SK-N-SH (cell line): ENCODE measurements at regions not wholly inside any gene's neighbourhood (a gene's known extent, or its start where the extent isn't known, plus 50 kb on each side); places are given as distances from the start of the nearest gene placed in this dataset.

ENCODE experiments used
- CTCF ChIA-PET: fragments of 300-600, 350-600 bp; formaldehyde crosslinking; extraction: SDS; loops from one replicate; lab custom pipeline; 2021; lab: Yijun Ruan, JAX
- POLR2A ChIA-PET: fragments of 350-600 bp; sonication (Branson Sonifier 250); formaldehyde crosslinking; extraction: SDS; loops from one replicate; lab custom pipeline; 2020; ENCODE audit warnings: antibody characterized with exemption, inconsistent platforms; lab: Yijun Ruan, JAX
- DNase-seq: peaks from one replicate; pipeline ENCODE4 v3.0.0; 2012
- H2AFZ ChIP-seq: fragments of 200-600 bp; sonication (generic); 2 replicates; pipeline ENCODE4 v1.8.1; 2016; ENCODE audit warnings: antibody characterized with exemption, mild to moderate bottlenecking, low read depth
- H3F3A ChIP-seq: fragments of 200-600 bp; sonication (generic); replicated peaks from 2 replicates; pipeline ENCODE3; 2016; ENCODE audit warnings: antibody characterized with exemption, mild to moderate bottlenecking; ENCODE audit not compliant: insufficient read depth
- H3K27ac ChIP-seq, 2 experiments: fragments of 200-500 bp in 1 of 2; fragments of 200-600 bp in 1 of 2; sonication (Bioruptor generic) in 1 of 2; sonication (generic), shearing (Covaris generic) in 1 of 2; 2 replicates each; pipeline versions ENCODE4 v1.5.1 to v1.6.1; 2014 to 2016; ENCODE audit warnings: low read depth in 2 of 2, inconsistent platforms in 1 of 2, low read length in 1 of 2, mild to moderate bottlenecking in 1 of 2, mixed read lengths in 1 of 2
- H3K27me3 ChIP-seq: fragments of 200-600 bp; sonication (generic), shearing (Covaris generic); 2 replicates; pipeline ENCODE4 v1.6.1; 2016; ENCODE audit warnings: mixed run types; ENCODE audit not compliant: insufficient read depth
- H3K36me3 ChIP-seq, 2 experiments: fragments of 200-500 bp in 1 of 2; fragments of 200-600 bp in 1 of 2; sonication (Bioruptor generic) in 1 of 2; sonication (generic) in 1 of 2; replicated peaks in 1 of 2; 2 replicates each; pipeline versions ENCODE3 to v1.5.1; 2014 to 2016; ENCODE audit warnings: low read length in 1 of 2, mild to moderate bottlenecking in 1 of 2; ENCODE audit not compliant: insufficient read depth in 2 of 2, control insufficient read depth in 1 of 2
- H3K4me1 ChIP-seq, 2 experiments: fragments of 200-500 bp in 1 of 2; fragments of 200-600 bp in 1 of 2; sonication (Bioruptor generic) in 1 of 2; sonication (generic), shearing (Covaris generic) in 1 of 2; 2 replicates each; pipeline versions ENCODE4 v1.5.1 to v1.6.1; 2014 to 2016; ENCODE audit warnings: low read depth in 1 of 2, low read length in 1 of 2, mixed run types in 1 of 2; ENCODE audit not compliant: insufficient read depth in 2 of 2, control insufficient read depth in 1 of 2
- H3K4me2 ChIP-seq: fragments of 200-600 bp; sonication (generic), shearing (Covaris generic); 2 replicates; pipeline ENCODE4 v1.6.1; 2017; ENCODE audit warnings: mixed run types
- H3K4me3 ChIP-seq, 2 experiments: fragments of 200-500 bp in 1 of 2; fragments of 200-600 bp in 1 of 2; sonication (Bioruptor generic) in 1 of 2; sonication (generic), shearing (Covaris generic) in 1 of 2; 2 replicates each; pipeline versions ENCODE4 v1.5.1 to v1.8.1; 2014 to 2016; ENCODE audit warnings: low read depth in 2 of 2, inconsistent platforms in 1 of 2, low read length in 1 of 2, mild to moderate bottlenecking in 1 of 2, mixed read lengths in 1 of 2, moderate library complexity in 1 of 2
- H3K79me2 ChIP-seq: fragments of 200-600 bp; sonication (generic); 2 replicates; pipeline ENCODE4 v1.8.1; 2017; ENCODE audit warnings: mild to moderate bottlenecking; ENCODE audit not compliant: insufficient read depth
- H3K9ac ChIP-seq: fragments of 200-600 bp; sonication (generic); 2 replicates; pipeline ENCODE4 v1.6.1; 2017; ENCODE audit warnings: mixed run types
- H3K9me2 ChIP-seq: fragments of 200-600 bp; sonication (generic); 2 replicates; pipeline ENCODE4 v1.6.1; 2017; ENCODE audit warnings: mixed run types
- H3K9me3 ChIP-seq: fragments of 200-600 bp; sonication (generic); 2 replicates; pipeline ENCODE4 v1.6.1; 2017; ENCODE audit warnings: mixed run types, mild to moderate bottlenecking, moderate library complexity
- H4K20me1 ChIP-seq: fragments of 200-600 bp; sonication (generic); 2 replicates; pipeline ENCODE4 v1.6.1; 2017; ENCODE audit warnings: mild to moderate bottlenecking, mixed run types; ENCODE audit not compliant: insufficient read depth
- CHD2 ChIP-seq: fragments of 150-350 bp; IDR thresholded peaks from 2 replicates; pipeline ENCODE4 v1.6.1; 2018; ENCODE audit warnings: low read length; ENCODE audit not compliant: partially characterized antibody
- CTCF ChIP-seq: fragments of 200-600 bp; sonication (generic); IDR thresholded peaks from 2 replicates; pipeline ENCODE4 v1.6.1; 2017; ENCODE audit warnings: antibody characterized with exemption, mild to moderate bottlenecking, moderate library complexity
- EP300 ChIP-seq, 2 experiments: IDR thresholded peaks; 2 replicates each; pipeline versions ENCODE4 v1.4.0 to v1.6.1; 2012; ENCODE audit warnings: borderline replicate concordance in 1 of 2, low read depth in 1 of 2, low read length in 1 of 2
- FOXJ3 ChIP-seq: sonication (generic); formaldehyde crosslinking; IDR thresholded peaks from 2 replicates; pipeline ENCODE4 v1.5.1; 2020; ENCODE audit warnings: mild to moderate bottlenecking, missing genetic modification reagents
- FOXM1 ChIP-seq: IDR thresholded peaks from 2 replicates; pipeline ENCODE4 v1.4.0; 2012; ENCODE audit warnings: low read depth, mild to moderate bottlenecking
- IRF3 ChIP-seq: fragments of 150-350 bp; IDR thresholded peaks from 2 replicates; pipeline ENCODE4 v1.6.1; 2016; ENCODE audit warnings: mild to moderate bottlenecking, low read depth, low read length
- JUND ChIP-seq: IDR thresholded peaks from 2 replicates; pipeline ENCODE4 v1.4.0; 2012
- MAX ChIP-seq: IDR thresholded peaks from 2 replicates; pipeline ENCODE4 v1.4.0; 2012; ENCODE audit warnings: low read depth
- MEF2A ChIP-seq: IDR thresholded peaks from 2 replicates; pipeline ENCODE4 v1.4.0; 2012; ENCODE audit warnings: low read depth, borderline replicate concordance
- MXI1 ChIP-seq: IDR thresholded peaks from 2 replicates; pipeline ENCODE4 v1.6.1; 2012; ENCODE audit warnings: mild to moderate bottlenecking, low read depth, low read length, improper control_type of control experiment
- NFIC ChIP-seq: IDR thresholded peaks from 2 replicates; pipeline ENCODE4 v1.4.0; 2012; ENCODE audit warnings: borderline replicate concordance
- NRF1 ChIP-seq: IDR thresholded peaks from 2 replicates; pipeline ENCODE4 v1.6.1; 2012; ENCODE audit warnings: low read depth, mild to moderate bottlenecking, low read length
- PBX3 ChIP-seq: IDR thresholded peaks from 2 replicates; pipeline ENCODE4; 2012
- POLR2AphosphoS5 ChIP-seq: IDR thresholded peaks from 2 replicates; pipeline ENCODE4 v1.6.1; 2012; ENCODE audit warnings: low read depth, low read length
- RAD21 ChIP-seq: IDR thresholded peaks from 2 replicates; pipeline ENCODE4 v1.6.1; 2012; ENCODE audit warnings: mild to moderate bottlenecking, low read length
- REST ChIP-seq: IDR thresholded peaks from 2 replicates; pipeline ENCODE4 v1.6.1; 2012; ENCODE audit warnings: mild to moderate bottlenecking, low read depth, low read length, moderate library complexity
- RFX5 ChIP-seq: IDR thresholded peaks from 2 replicates; pipeline ENCODE4 v1.6.1; 2012; ENCODE audit warnings: mild to moderate bottlenecking, improper control_type of control experiment, low read length
- RXRA ChIP-seq: IDR thresholded peaks from 2 replicates; pipeline ENCODE4 v1.4.0; 2012; ENCODE audit warnings: low read depth, mild to moderate bottlenecking, borderline replicate concordance
- SMC3 ChIP-seq: IDR thresholded peaks from 2 replicates; pipeline ENCODE4 v1.6.1; 2012; ENCODE audit warnings: low read depth, low read length, improper control_type of control experiment
- TAF1 ChIP-seq: IDR thresholded peaks from 2 replicates; pipeline ENCODE4 v1.6.1; 2012; ENCODE audit warnings: low read depth, mild to moderate bottlenecking, low read length, moderate library complexity, borderline replicate concordance
- USF1 ChIP-seq: IDR thresholded peaks from 2 replicates; pipeline ENCODE4 v1.4.0; 2012; ENCODE audit warnings: low read depth, borderline replicate concordance
- USF2 ChIP-seq: fragments of 150-350 bp; IDR thresholded peaks from 2 replicates; pipeline ENCODE4 v1.6.1; 2017; ENCODE audit warnings: antibody characterized with exemption, low read length, low read depth, borderline replicate concordance
- WGBS: methylation state at CpG from one replicate; pipeline ENCODE4 v1.1.6; 2017; ENCODE audit warnings: low lambda C conversion rate; 5-methylcytosine and 5-hydroxymethylcytosine counted together

- CTCF ChIA-PET: interaction anchor here (0.8 to 1.5 kb wide), 2 partner anchors 19 to 553 kb away, joined by 3 read pairs; no protein-coding TSS in a partner anchor
- Histone ChIP-seq H3K9me2 (no peaks in the 10 kb centered on the region), H3K9ac (peak overlapping the region; percentile 30; the same call in 1 of the 2 replicates)
- TF ChIP-seq POLR2AphosphoS5 (peak; percentile 59; the same call in 1 of the 2 replicates), MEF2A (no peak), TAF1 (no peak), IRF3 (no peak), REST (no peak), MXI1 (no peak), RFX5 (no peak), MAX (0 out of 2 replicates have a peak, but pooled peaks have one; percentile 28), NFIC (peak; percentile 90), FOXJ3 (CRISPR knock-in tag) (no peak), SMC3 (no peak), RXRA (0 out of 2 replicates have a peak, but pooled peaks have one; percentile 24), CTCF (no peak), PBX3 (peak; percentile 54), EP300 (IDR thresholded peaks at IDR 0.05; ENCODE audit: borderline replicate concordance in 1 of 2, low read depth in 1 of 2, low read length in 1 of 2) (peak in 1 of 2 experiments; percentile 87; a peak in 2 of 4 replicates), JUND (peak; percentile 95), FOXM1 (no peak), USF1 (no peak), RAD21 (no peak), USF2 (no peak), NRF1 (no peak), CHD2 (no peak)
These were observed 323.1 kb downstream of the HDGFL1 start for GRCh38 chr6:22892452-22892851.

More at GRCh38 chr6:22892452-22892851, 323.1 kb downstream of the HDGFL1 start:
- H3K27me3 ChIP-seq: no peaks in the 10 kb centered on the region
- peaks cover 0 to 3% of the 10 kb centered on the region in 2 experiments; a peak in 1 of 4 replicates for H3K4me1 ChIP-seq
- POLR2A ChIA-PET: no interaction called here
- H3K79me2 ChIP-seq: no peaks in the 10 kb centered on the region
- no peaks in the 10 kb centered on the region for H3K36me3 ChIP-seq
- peak overlapping the region; percentile 63 for H2AFZ ChIP-seq
- H3K4me3 ChIP-seq: no peak overlapping the region
- H4K20me1 ChIP-seq: no peaks in the 10 kb centered on the region
- no peak for DNase-seq
- no peaks in the 10 kb centered on the region for H3K9me3 ChIP-seq
- H3K4me2 ChIP-seq: peak overlapping the region; percentile 10; the same call in 1 of the 2 replicates
- peaks cover 15% of the 10 kb centered on the region for H3F3A ChIP-seq
- 8% methylated on average over 2 of the region's 2 CpGs for WGBS
- H3K27ac ChIP-seq: peak overlapping the region; percentile 39 to 92; a peak in 3 of 4 replicates
